ENCODE measurements at regions not wholly inside any gene's neighbourhood (a gene's known extent, or its start where the extent isn't known, plus 50 kb on each side); places are given as distances from the start of the nearest gene placed in this dataset.

GRCh38 chrX:117094149-117094548, 631.4 kb upstream of the CT83 start:
- TF ChIP-seq, protein P1, sequence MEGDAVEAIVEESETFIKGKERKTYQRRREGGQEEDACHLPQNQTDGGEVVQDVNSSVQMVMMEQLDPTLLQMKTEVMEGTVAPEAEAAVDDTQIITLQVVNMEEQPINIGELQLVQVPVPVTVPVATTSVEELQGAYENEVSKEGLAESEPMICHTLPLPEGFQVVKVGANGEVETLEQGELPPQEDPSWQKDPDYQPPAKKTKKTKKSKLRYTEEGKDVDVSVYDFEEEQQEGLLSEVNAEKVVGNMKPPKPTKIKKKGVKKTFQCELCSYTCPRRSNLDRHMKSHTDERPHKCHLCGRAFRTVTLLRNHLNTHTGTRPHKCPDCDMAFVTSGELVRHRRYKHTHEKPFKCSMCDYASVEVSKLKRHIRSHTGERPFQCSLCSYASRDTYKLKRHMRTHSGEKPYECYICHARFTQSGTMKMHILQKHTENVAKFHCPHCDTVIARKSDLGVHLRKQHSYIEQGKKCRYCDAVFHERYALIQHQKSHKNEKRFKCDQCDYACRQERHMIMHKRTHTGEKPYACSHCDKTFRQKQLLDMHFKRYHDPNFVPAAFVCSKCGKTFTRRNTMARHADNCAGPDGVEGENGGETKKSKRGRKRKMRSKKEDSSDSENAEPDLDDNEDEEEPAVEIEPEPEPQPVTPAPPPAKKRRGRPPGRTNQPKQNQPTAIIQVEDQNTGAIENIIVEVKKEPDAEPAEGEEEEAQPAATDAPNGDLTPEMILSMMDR (IDR thresholded peaks at IDR 0.05): no peak
- no peak for TF ChIP-seq POLR2AphosphoS5 (IDR thresholded peaks at IDR 0.05)
